ENCODE measurements at regions not wholly inside any gene's neighbourhood (a gene's known extent, or its start where the extent isn't known, plus 50 kb on each side); places are given as distances from the start of the nearest gene placed in this dataset.

DNA sequence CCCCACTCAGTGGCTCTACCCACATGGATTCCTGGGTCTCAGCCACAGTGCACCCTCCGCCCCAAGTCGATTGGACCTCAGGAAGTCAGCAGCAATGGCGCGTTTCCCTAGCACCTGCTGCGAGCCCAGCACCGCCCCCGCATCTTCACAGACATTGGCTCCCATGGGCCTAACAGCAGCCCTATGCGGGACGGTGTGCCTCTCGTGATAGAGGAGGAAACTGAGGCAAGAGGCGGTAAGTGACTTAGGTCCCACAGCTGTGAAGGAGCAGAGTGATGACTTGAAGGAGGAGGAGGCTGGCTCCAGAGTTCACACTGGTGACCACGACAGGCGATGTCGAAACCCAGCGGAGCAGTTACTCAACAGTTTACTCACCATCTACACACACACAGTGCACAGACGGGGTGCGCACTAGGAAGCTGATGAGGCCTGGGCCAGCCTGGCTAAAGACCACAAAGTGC lies 104.5 kb upstream of the SOX1 start:
- H3K27me3 ChIP-seq (ENCODE audit: control insufficient read depth, insufficient read depth, low read length), result no peaks in the 10 kb centered on the region
- Mint-ChIP-seq H3K27me3 (peaks cover 4% of the 10 kb centered on the region), H3K4me3 (no peak overlapping the region), H3K36me3 (no peaks in the 10 kb centered on the region), H3K4me1 (no peaks in the 10 kb centered on the region), H3K9me3 (no peaks in the 10 kb centered on the region), H3K27ac (no peak overlapping the region)
- H3K36me3 ChIP-seq (ENCODE audit: control insufficient read depth, insufficient read depth, low read length), result no peaks in the 10 kb centered on the region
- no peak overlapping the region for H3K4me3 ChIP-seq (ENCODE audit: low read depth, low read length)
- H3K27ac ChIP-seq (ENCODE audit: insufficient read depth, low read length, poor library complexity, severe bottlenecking), result no peak overlapping the region
- DNase-seq (no peak), ATAC-seq (ENCODE audit: low read depth in 2 of 2) (no peak)
- H3K9me3 ChIP-seq (ENCODE audit: control insufficient read depth in 2 of 2, low read length in 2 of 2), result no peaks in the 10 kb centered on the region
- no peaks in the 10 kb centered on the region for H3K4me1 ChIP-seq (ENCODE audit: control insufficient read depth, insufficient read depth, low read length, poor library complexity, severe bottlenecking)

DNA sequence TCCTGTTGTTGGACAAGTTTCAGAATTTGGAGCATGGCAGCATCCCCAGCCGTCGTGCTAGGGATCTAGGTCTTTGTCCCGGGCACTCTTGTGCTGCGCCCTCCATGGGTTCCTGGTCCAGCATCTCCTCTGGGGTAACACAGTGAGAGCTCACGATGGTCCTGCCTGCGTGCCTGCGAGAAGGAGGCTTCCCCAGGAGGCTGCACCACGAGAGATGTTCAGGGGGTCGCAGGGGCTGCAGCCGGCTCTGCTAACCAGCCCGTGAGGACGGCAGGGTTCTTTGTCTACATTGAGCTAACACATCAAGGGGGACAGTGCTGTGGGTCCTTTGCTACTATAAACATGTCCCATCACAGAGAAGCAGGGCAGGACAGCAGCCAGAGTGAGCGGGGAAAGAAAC lies 103.9 kb upstream of the SOX1 start:
- no peak for ATAC-seq (ENCODE audit: low read depth in 2 of 2)
- no peaks in the 10 kb centered on the region for H3K4me1 ChIP-seq (ENCODE audit: control insufficient read depth, insufficient read depth, low read length, poor library complexity, severe bottlenecking)
- no peaks in the 10 kb centered on the region for H3K36me3 Mint-ChIP-seq
- H3K27ac ChIP-seq (ENCODE audit: insufficient read depth, low read length, poor library complexity, severe bottlenecking), result no peak overlapping the region
- DNase-seq, result no peak
- no peak overlapping the region for H3K4me3 ChIP-seq (ENCODE audit: low read depth, low read length)
- no peaks in the 10 kb centered on the region for H3K36me3 ChIP-seq (ENCODE audit: control insufficient read depth, insufficient read depth, low read length)
- peaks cover 4% of the 10 kb centered on the region for H3K27me3 Mint-ChIP-seq
- H3K4me3 Mint-ChIP-seq, result no peak overlapping the region
- H3K27me3 ChIP-seq (ENCODE audit: control insufficient read depth, insufficient read depth, low read length), result no peaks in the 10 kb centered on the region
- H3K9me3 Mint-ChIP-seq, result no peaks in the 10 kb centered on the region
- H3K9me3 ChIP-seq (ENCODE audit: control insufficient read depth in 2 of 2, low read length in 2 of 2), result no peaks in the 10 kb centered on the region
- no peak overlapping the region for H3K27ac Mint-ChIP-seq
- no peaks in the 10 kb centered on the region for H3K4me1 Mint-ChIP-seq

- H3K4me1 Mint-ChIP-seq, result no peaks in the 10 kb centered on the region
- no peaks in the 10 kb centered on the region for H3K27me3 ChIP-seq (ENCODE audit: control insufficient read depth, insufficient read depth, low read length)
- no peak overlapping the region for H3K27ac ChIP-seq (ENCODE audit: insufficient read depth, low read length, poor library complexity, severe bottlenecking)
- peaks cover 4% of the 10 kb centered on the region for H3K27me3 Mint-ChIP-seq
- no peaks in the 10 kb centered on the region for H3K9me3 ChIP-seq (ENCODE audit: control insufficient read depth in 2 of 2, low read length in 2 of 2)
- H3K4me1 ChIP-seq (ENCODE audit: control insufficient read depth, insufficient read depth, low read length, poor library complexity, severe bottlenecking), result no peaks in the 10 kb centered on the region
- no peaks in the 10 kb centered on the region for H3K36me3 ChIP-seq (ENCODE audit: control insufficient read depth, insufficient read depth, low read length)
- no peak overlapping the region for H3K4me3 Mint-ChIP-seq
- DNase-seq (no peak), ATAC-seq (ENCODE audit: low read depth in 2 of 2) (no peak)
- H3K36me3 Mint-ChIP-seq, result no peaks in the 10 kb centered on the region
- no peak overlapping the region for H3K27ac Mint-ChIP-seq
- H3K9me3 Mint-ChIP-seq, result no peaks in the 10 kb centered on the region
- H3K4me3 ChIP-seq (ENCODE audit: low read depth, low read length), result no peak overlapping the region
Observed at GRCh38 chr13:111964411-111965035, 102.4 kb upstream of the SOX1 start.

- H3K9me3 ChIP-seq (ENCODE audit: control insufficient read depth in 2 of 2, low read length in 2 of 2), result no peaks in the 10 kb centered on the region
- H3K36me3 Mint-ChIP-seq, result no peaks in the 10 kb centered on the region
- H3K4me1 ChIP-seq (ENCODE audit: control insufficient read depth, insufficient read depth, low read length, poor library complexity, severe bottlenecking), result no peaks in the 10 kb centered on the region
- H3K9me3 Mint-ChIP-seq, result no peaks in the 10 kb centered on the region
- H3K4me3 Mint-ChIP-seq, result no peak overlapping the region
- no peak overlapping the region for H3K27ac Mint-ChIP-seq
- ATAC-seq (ENCODE audit: low read depth in 2 of 2) (no peak), DNase-seq (no peak)
- no peaks in the 10 kb centered on the region for H3K27me3 ChIP-seq (ENCODE audit: control insufficient read depth, insufficient read depth, low read length)
- H3K4me3 ChIP-seq (ENCODE audit: low read depth, low read length), result no peak overlapping the region
- peaks cover 4% of the 10 kb centered on the region for H3K27me3 Mint-ChIP-seq
- H3K36me3 ChIP-seq (ENCODE audit: control insufficient read depth, insufficient read depth, low read length), result no peaks in the 10 kb centered on the region
- H3K27ac ChIP-seq (ENCODE audit: insufficient read depth, low read length, poor library complexity, severe bottlenecking), result no peak overlapping the region
- H3K4me1 Mint-ChIP-seq, result no peaks in the 10 kb centered on the region
Observed at GRCh38 chr13:111965466-111966214, 101.3 kb upstream of the SOX1 start.

GRCh38 chr13:111966933-111967332 lies 100.0 kb upstream of the SOX1 start:
- Histone ChIP-seq H3K4me1 (ENCODE audit: control insufficient read depth, insufficient read depth, low read length, poor library complexity, severe bottlenecking) (no peaks in the 10 kb centered on the region), H3K27me3 (ENCODE audit: control insufficient read depth, insufficient read depth, low read length) (no peaks in the 10 kb centered on the region), H3K9me3 (ENCODE audit: control insufficient read depth in 2 of 2, low read length in 2 of 2) (no peaks in the 10 kb centered on the region), H3K4me3 (ENCODE audit: low read depth, low read length) (no peak overlapping the region), H3K27ac (ENCODE audit: insufficient read depth, low read length, poor library complexity, severe bottlenecking) (no peak overlapping the region), H3K36me3 (ENCODE audit: control insufficient read depth, insufficient read depth, low read length) (no peaks in the 10 kb centered on the region)
- Mint-ChIP-seq H3K36me3 (no peaks in the 10 kb centered on the region), H3K4me3 (no peak overlapping the region), H3K4me1 (no peaks in the 10 kb centered on the region), H3K27me3 (peaks cover 8% of the 10 kb centered on the region), H3K27ac (no peak overlapping the region), H3K9me3 (no peaks in the 10 kb centered on the region)
- ATAC-seq (ENCODE audit: low read depth in 2 of 2) (no peak), DNase-seq (no peak)

- ATAC-seq (ENCODE audit: low read depth in 2 of 2) (no peak), DNase-seq (no peak)
- Mint-ChIP-seq H3K4me3 (no peak overlapping the region), H3K27me3 (peaks cover 12% of the 10 kb centered on the region), H3K4me1 (no peaks in the 10 kb centered on the region), H3K27ac (no peak overlapping the region), H3K9me3 (peaks cover 0 to 3% (median 0%) of the 10 kb centered on the region in 7 donors), H3K36me3 (no peaks in the 10 kb centered on the region)
- H3K4me1 ChIP-seq (ENCODE audit: control insufficient read depth, insufficient read depth, low read length, poor library complexity, severe bottlenecking), result no peaks in the 10 kb centered on the region
- no peaks in the 10 kb centered on the region for H3K9me3 ChIP-seq (ENCODE audit: control insufficient read depth in 2 of 2, low read length in 2 of 2)
- H3K36me3 ChIP-seq (ENCODE audit: control insufficient read depth, insufficient read depth, low read length), result no peaks in the 10 kb centered on the region
- H3K27ac ChIP-seq (ENCODE audit: insufficient read depth, low read length, poor library complexity, severe bottlenecking), result no peak overlapping the region
- no peak overlapping the region for H3K4me3 ChIP-seq (ENCODE audit: low read depth, low read length)
- no peaks in the 10 kb centered on the region for H3K27me3 ChIP-seq (ENCODE audit: control insufficient read depth, insufficient read depth, low read length)
Observed at GRCh38 chr13:111967572-111968201, 99.3 kb upstream of the SOX1 start.

GRCh38 chr13:111968336-111969010 lies 98.5 kb upstream of the SOX1 start:
- no peaks in the 10 kb centered on the region for H3K4me1 ChIP-seq (ENCODE audit: control insufficient read depth, insufficient read depth, low read length, poor library complexity, severe bottlenecking)
- Mint-ChIP-seq H3K27me3 (peaks cover 18% of the 10 kb centered on the region), H3K27ac (no peak overlapping the region), H3K36me3 (no peaks in the 10 kb centered on the region), H3K4me3 (no peak overlapping the region), H3K4me1 (no peaks in the 10 kb centered on the region), H3K9me3 (peaks cover 0 to 3% (median 0%) of the 10 kb centered on the region in 7 donors)
- DNase-seq (no peak), ATAC-seq (ENCODE audit: low read depth in 2 of 2) (no peak)
- H3K9me3 ChIP-seq (ENCODE audit: control insufficient read depth in 2 of 2, low read length in 2 of 2), result no peaks in the 10 kb centered on the region
- H3K27me3 ChIP-seq (ENCODE audit: control insufficient read depth, insufficient read depth, low read length), result no peaks in the 10 kb centered on the region
- no peaks in the 10 kb centered on the region for H3K36me3 ChIP-seq (ENCODE audit: control insufficient read depth, insufficient read depth, low read length)
- H3K4me3 ChIP-seq (ENCODE audit: low read depth, low read length), result no peak overlapping the region
- H3K27ac ChIP-seq (ENCODE audit: insufficient read depth, low read length, poor library complexity, severe bottlenecking), result no peak overlapping the region
